HEK293T (cell line): ENCODE measurements at regions not wholly inside any gene's neighbourhood (a gene's known extent, or its start where the extent isn't known, plus 50 kb on each side); places are given as distances from the start of the nearest gene placed in this dataset.

Experiments
- CTCF ChIA-PET: fragments of 350-600 bp; formaldehyde crosslinking; extraction: SDS; loops from one replicate; lab custom pipeline; 2021; ENCODE audit warnings: antibody characterized with exemption, inconsistent platforms; lab: Yijun Ruan, JAX
- POLR2A ChIA-PET: fragments of 350-600 bp; formaldehyde crosslinking; extraction: SDS; loops from one replicate; lab custom pipeline; 2020; ENCODE audit warnings: antibody characterized with exemption, inconsistent platforms; lab: Yijun Ruan, JAX
- DNase-seq: peaks from one replicate; pipeline ENCODE4 v3.0.0; 2012; ENCODE audit warnings: mixed read lengths; ENCODE audit errors: extremely low spot score
- ARNT ChIP-seq: fragments of 450-650 bp; IDR thresholded peaks from 2 replicates; pipeline ENCODE4 v1.6.1; 2017; ENCODE audit warnings: mild to moderate bottlenecking
- BHLHE40 ChIP-seq: fragments of 450-650 bp; IDR thresholded peaks from 2 replicates; pipeline ENCODE4 v1.6.1; 2016; ENCODE audit warnings: mild to moderate bottlenecking, moderate library complexity, borderline replicate concordance
- CTBP1 ChIP-seq: fragments of 450-650 bp; IDR thresholded peaks from 2 replicates; pipeline ENCODE4 v1.6.1; 2016; ENCODE audit warnings: borderline replicate concordance
- ELF4 ChIP-seq: fragments of 450-650 bp; IDR thresholded peaks from 2 replicates; pipeline ENCODE4 v1.6.1; 2017; ENCODE audit warnings: antibody characterized with exemption
- FOXA1 ChIP-seq: fragments of 450-650 bp; IDR thresholded peaks from 2 replicates; pipeline ENCODE4 v1.6.1; 2016; ENCODE audit warnings: mild to moderate bottlenecking
- FOXK2 ChIP-seq: fragments of 450-650 bp; IDR thresholded peaks from 2 replicates; pipeline ENCODE4 v1.6.1; 2016; ENCODE audit warnings: mild to moderate bottlenecking
- FOXM1 ChIP-seq: fragments of 450-650 bp; IDR thresholded peaks from 2 replicates; pipeline ENCODE4 v1.6.1; 2017; ENCODE audit warnings: mild to moderate bottlenecking, borderline replicate concordance
- HDGF ChIP-seq: fragments of 450-650 bp; IDR thresholded peaks from 2 replicates; pipeline ENCODE4 v1.6.1; 2017; ENCODE audit warnings: antibody characterized with exemption, borderline replicate concordance
- L3MBTL2 ChIP-seq: fragments of 450-650 bp; conservative IDR thresholded peaks from 2 replicates; pipeline ENCODE4 v1.6.1; 2016; ENCODE audit warnings: mild to moderate bottlenecking
- LEF1 ChIP-seq: fragments of 450-650 bp; IDR thresholded peaks from 2 replicates; pipeline ENCODE4 v1.6.1; 2017; ENCODE audit warnings: mild to moderate bottlenecking, borderline replicate concordance
- NFRKB ChIP-seq: fragments of 450-650 bp; IDR thresholded peaks from 2 replicates; pipeline ENCODE4 v1.6.1; 2016; ENCODE audit warnings: mild to moderate bottlenecking, moderate library complexity
- PKNOX1 ChIP-seq: fragments of 450-650 bp; IDR thresholded peaks from 2 replicates; pipeline ENCODE4 v1.6.1; 2016
- SP1 ChIP-seq: fragments of 450-650 bp; IDR thresholded peaks from 2 replicates; pipeline ENCODE4 v1.6.1; 2017
- SUZ12 ChIP-seq: fragments of 450-650 bp; IDR thresholded peaks from 2 replicates; pipeline ENCODE4 v1.6.1; 2016; ENCODE audit warnings: mild to moderate bottlenecking
- TARDBP ChIP-seq: fragments of 450-650 bp; IDR thresholded peaks from 2 replicates; pipeline ENCODE4 v1.6.1; 2016
- ZNF384 ChIP-seq: fragments of 450-650 bp; IDR thresholded peaks from 2 replicates; pipeline ENCODE4 v1.6.1; 2016

GRCh38 chr5:42337607-42338006 is 85.6 kb upstream of the GHR start:
- CTCF ChIA-PET, result no interaction called here
- no peak for TF ChIP-seq ELF4
- TF ChIP-seq SP1, result no peak
- TF ChIP-seq L3MBTL2, result no peak
- DNase-seq, result no peak
- POLR2A ChIA-PET, result no interaction called here

- DNase-seq, result no peak
- CTCF ChIA-PET, result no interaction called here
- no peak for TF ChIP-seq L3MBTL2
- TF ChIP-seq CTBP1, result no peak
- TF ChIP-seq NFRKB, result no peak
- POLR2A ChIA-PET, result no interaction called here
Measured at GRCh38 chr5:42338136-42338535, 85.1 kb upstream of the GHR start.

- ChIA-PET CTCF (no interaction called here), POLR2A (no interaction called here)
- no peak for TF ChIP-seq LEF1
- DNase-seq, result no peak
Measured at GRCh38 chr5:42349163-42349562, 74.1 kb upstream of the GHR start.

- ChIA-PET POLR2A (no interaction called here), CTCF (no interaction called here)
- TF ChIP-seq BHLHE40 (no peak), FOXA1 (no peak), FOXM1 (no peak), LEF1 (no peak), ELF4 (no peak), PKNOX1 (no peak), FOXK2 (no peak), SP1 (no peak), CTBP1 (no peak), TARDBP (no peak), L3MBTL2 (no peak), NFRKB (no peak), HDGF (no peak), ZNF384 (no peak), ARNT (no peak), SUZ12 (no peak)
- DNase-seq, result no peak
Measured at GRCh38 chr5:42351956-42352355, 71.3 kb upstream of the GHR start.

GRCh38 chr5:42360056-42360455 is 63.2 kb upstream of the GHR start:
- ChIA-PET CTCF (no interaction called here), POLR2A (no interaction called here)
- no peak for TF ChIP-seq SP1
- TF ChIP-seq TARDBP, result no peak
- TF ChIP-seq FOXA1, result no peak
- TF ChIP-seq ARNT, result no peak
- no peak for TF ChIP-seq HDGF
- no peak for TF ChIP-seq CTBP1
- no peak for TF ChIP-seq PKNOX1
- no peak for TF ChIP-seq L3MBTL2
- TF ChIP-seq ELF4, result no peak
- TF ChIP-seq LEF1, result no peak
- no peak for TF ChIP-seq BHLHE40
- TF ChIP-seq FOXK2, result no peak
- TF ChIP-seq NFRKB, result no peak
- TF ChIP-seq ZNF384, result no peak
- TF ChIP-seq FOXM1, result no peak
- TF ChIP-seq SUZ12, result no peak
- DNase-seq, result no peak

GRCh38 chr5:42360616-42361314 is 62.5 kb upstream of the GHR start:
- TF ChIP-seq TARDBP (no peak), ELF4 (no peak)
- ChIA-PET CTCF (interaction anchor here (1.0 kb wide), 1 partner anchor 528 kb away, joined by 3 read pairs; no protein-coding TSS in a partner anchor), POLR2A (no interaction called here)
- no peak for DNase-seq

- TF ChIP-seq FOXA1, result no peak
- TF ChIP-seq PKNOX1, result no peak
- no peak for TF ChIP-seq ARNT
- no peak for TF ChIP-seq SUZ12
- no peak for TF ChIP-seq LEF1
- TF ChIP-seq SP1, result no peak
- TF ChIP-seq TARDBP, result no peak
- TF ChIP-seq ELF4, result no peak
- no peak for TF ChIP-seq BHLHE40
- TF ChIP-seq ZNF384, result no peak
- no peak for TF ChIP-seq FOXK2
- TF ChIP-seq NFRKB, result no peak
- TF ChIP-seq L3MBTL2, result no peak
- TF ChIP-seq CTBP1, result no peak
- no peak for TF ChIP-seq FOXM1
- TF ChIP-seq HDGF, result no peak
- DNase-seq, result no peak
- ChIA-PET CTCF (interaction anchor here (0.7 to 1.0 kb wide), 2 partner anchors 434 to 528 kb away, joined by 3 read pairs; no protein-coding TSS in a partner anchor), POLR2A (no interaction called here)
Measured at GRCh38 chr5:42361315-42361688, 61.9 kb upstream of the GHR start.
